ENCODE measurements at regions not wholly inside any gene's neighbourhood (a gene's known extent, or its start where the extent isn't known, plus 50 kb on each side); places are given as distances from the start of the nearest gene placed in this dataset.

GRCh38 chr12:4160314-4161040 lies 113.1 kb upstream of the CCND2 start:
- TF ChIP-seq ARNTL (CRISPR knock-in tag; IDR thresholded peaks at IDR 0.05; ENCODE audit: borderline replicate concordance, low read depth) (no peak), TSHZ2 (CRISPR knock-in tag; IDR thresholded peaks at IDR 0.05) (no peak)
